Ectodermal cell (in vitro differentiated cells): ENCODE measurements at regions not wholly inside any gene's neighbourhood (a gene's known extent, or its start where the extent isn't known, plus 50 kb on each side); places are given as distances from the start of the nearest gene placed in this dataset.

Experiments used
- H3K27ac ChIP-seq: 2 replicates; pipeline ENCODE4 v1.7.0; 2013; ENCODE audit warnings: mild to moderate bottlenecking, low read depth, low read length; ENCODE audit not compliant: insufficient read depth, poor library complexity, severe bottlenecking
- H3K27me3 ChIP-seq: 2 replicates; pipeline ENCODE4 v1.7.0; 2013; ENCODE audit warnings: mild to moderate bottlenecking, low read length; ENCODE audit not compliant: insufficient read depth, control insufficient read depth, poor library complexity, severe bottlenecking
- H3K36me3 ChIP-seq: one replicate; pipeline ENCODE4 v1.7.0; 2013; ENCODE audit warnings: low read length; ENCODE audit not compliant: control insufficient read depth, insufficient read depth
- H3K4me1 ChIP-seq: one replicate; pipeline ENCODE4 v1.7.0; 2013; ENCODE audit warnings: low read length; ENCODE audit not compliant: control insufficient read depth, insufficient read depth
- H3K4me3 ChIP-seq: 2 replicates; pipeline ENCODE4 v1.7.0; 2013; ENCODE audit warnings: low read depth, low read length, control low read depth; ENCODE audit not compliant: insufficient read depth
- H3K9me3 ChIP-seq: 2 replicates; pipeline ENCODE4 v1.7.0; 2013; ENCODE audit warnings: mild to moderate bottlenecking, low read length, moderate library complexity; ENCODE audit not compliant: control insufficient read depth
- WGBS, 2 experiments: methylation state at CpG; one replicate each; pipeline ENCODE4 v1.1.7; 2013; ENCODE audit warnings: missing lambda C conversion rate in 2 of 2; 5-methylcytosine and 5-hydroxymethylcytosine counted together

DNA sequence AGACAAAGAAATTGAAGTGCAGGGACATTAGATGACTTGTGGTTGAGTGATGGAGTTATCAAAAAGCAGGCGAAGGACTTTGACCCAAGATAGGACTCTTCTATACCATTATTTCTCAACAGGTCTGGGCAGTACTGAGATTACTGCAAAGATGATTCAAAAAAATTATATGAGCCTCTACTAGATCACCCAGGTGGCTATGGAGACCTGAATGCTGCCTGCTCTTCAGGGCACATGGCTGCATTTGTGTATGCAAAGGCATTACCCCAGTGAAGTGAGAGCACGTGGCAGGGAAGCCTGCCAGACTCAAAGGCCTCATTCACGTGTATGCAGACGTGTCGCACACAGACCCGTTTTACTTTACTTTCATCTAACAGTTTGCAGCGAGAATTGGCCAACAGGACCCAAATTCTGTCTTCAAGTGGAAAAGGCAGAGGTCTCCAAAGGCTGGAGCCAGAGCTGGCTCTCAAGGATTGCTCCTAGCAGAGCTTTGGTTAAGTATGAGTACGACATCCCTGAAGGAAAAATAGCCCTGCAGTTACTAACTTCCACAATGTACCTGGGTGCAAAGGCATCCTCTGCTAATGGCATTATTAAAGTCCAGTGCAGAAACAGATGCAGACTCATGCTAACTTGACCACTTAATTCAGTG is 113.8 kb upstream of the ARMC2 start:
- Histone ChIP-seq H3K4me3 (no peak overlapping the region), H3K27me3 (peaks cover 25% of the 10 kb centered on the region), H3K9me3 (no peaks in the 10 kb centered on the region), H3K4me1 (peaks cover 17% of the 10 kb centered on the region), H3K27ac (no peak overlapping the region), H3K36me3 (no peaks in the 10 kb centered on the region)
- 71 to 73% methylated on average over 8 of the region's 8 CpGs for WGBS, 2 experiments

DNA sequence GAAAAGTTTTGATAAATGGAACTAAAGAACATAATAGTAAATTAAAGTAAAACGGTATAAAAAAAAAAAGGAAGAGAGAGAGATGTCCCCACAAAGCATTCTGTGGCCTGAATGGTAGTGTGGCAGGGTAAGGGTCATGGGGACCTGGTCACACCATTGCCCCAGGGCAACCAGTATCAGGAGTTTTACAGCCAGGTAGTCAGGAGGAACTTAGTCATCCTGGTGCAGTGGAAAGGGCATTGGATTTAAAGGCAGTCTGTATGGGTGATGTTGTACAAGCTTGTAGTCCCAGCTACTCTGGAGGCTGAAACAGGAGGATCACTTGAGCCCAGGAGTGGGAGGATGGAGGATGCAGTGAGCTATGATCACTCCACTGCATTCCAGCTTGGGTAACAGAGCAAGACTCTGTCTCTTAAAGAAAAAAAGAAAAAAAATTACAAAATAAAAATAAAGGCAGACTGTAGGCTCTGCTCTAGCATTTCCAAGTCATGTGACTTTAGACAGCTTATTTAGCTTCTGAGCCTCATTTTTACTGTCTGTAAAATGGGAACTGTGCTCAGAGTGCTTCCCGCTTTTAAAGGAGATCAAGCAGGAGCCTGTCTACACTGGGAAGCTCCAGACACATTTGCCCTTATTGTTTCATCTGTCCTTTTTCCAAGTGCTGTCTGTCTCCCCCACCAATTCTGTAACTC is 112.8 kb upstream of the ARMC2 start:
- no peak overlapping the region for H3K4me3 ChIP-seq
- no peaks in the 10 kb centered on the region for H3K9me3 ChIP-seq
- no peaks in the 10 kb centered on the region for H3K36me3 ChIP-seq
- no peak overlapping the region for H3K27ac ChIP-seq
- H3K4me1 ChIP-seq: peaks cover 17% of the 10 kb centered on the region
- H3K27me3 ChIP-seq: peaks cover 15% of the 10 kb centered on the region
- 92 to 100% methylated on average over 2 of the region's 2 CpGs for WGBS, 2 experiments

DNA sequence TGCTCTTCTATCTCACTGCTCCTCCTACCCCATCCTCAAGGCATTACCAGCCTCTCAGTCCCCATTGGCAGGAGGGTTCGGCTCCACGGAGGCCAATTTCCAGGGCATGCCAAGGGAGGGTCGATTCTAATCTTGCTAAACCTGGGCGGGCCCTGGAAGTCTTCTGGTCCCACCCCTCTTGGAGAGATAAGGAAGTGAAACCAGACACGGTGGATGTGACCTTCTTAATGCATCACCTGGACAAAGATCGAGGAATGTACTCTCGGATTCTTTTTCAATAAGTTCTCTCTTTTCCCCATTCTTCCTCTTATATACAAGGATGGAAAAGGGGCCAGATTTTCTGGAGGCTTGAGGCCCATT is 112.2 kb upstream of the ARMC2 start:
- Histone ChIP-seq H3K9me3 (no peaks in the 10 kb centered on the region), H3K27me3 (peaks cover 9% of the 10 kb centered on the region), H3K4me1 (peaks cover 12% of the 10 kb centered on the region), H3K4me3 (no peak overlapping the region), H3K36me3 (no peaks in the 10 kb centered on the region), H3K27ac (no peak overlapping the region)
- 77 to 81% methylated on average over 7 of the region's 7 CpGs for WGBS, 2 experiments

DNA sequence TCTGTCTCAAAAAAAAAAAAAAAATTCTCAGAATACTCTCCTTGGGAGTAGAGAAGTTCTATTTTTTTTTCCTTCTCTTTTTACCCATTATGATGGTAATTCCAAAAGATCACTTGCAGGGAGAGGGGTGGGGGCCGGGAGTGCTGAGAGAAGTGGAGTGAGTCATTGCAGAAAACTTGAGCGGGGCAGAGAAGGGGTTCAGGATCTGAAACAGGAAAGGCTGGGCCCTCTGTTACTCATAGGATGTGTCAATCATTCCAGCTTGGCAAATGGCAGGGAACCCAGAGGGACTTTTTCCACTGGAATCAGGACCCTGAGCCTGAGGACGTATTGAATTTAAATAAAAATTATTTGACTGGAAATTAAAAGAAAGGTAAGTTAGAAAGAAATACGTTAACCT is 111.4 kb upstream of the ARMC2 start:
- Histone ChIP-seq H3K4me3 (no peak overlapping the region), H3K27ac (no peak overlapping the region), H3K9me3 (no peaks in the 10 kb centered on the region), H3K4me1 (peaks cover 4% of the 10 kb centered on the region), H3K27me3 (peaks cover 5% of the 10 kb centered on the region), H3K36me3 (no peaks in the 10 kb centered on the region)
- WGBS, 2 experiments: 40 to 44% methylated on average over 4 of the region's 4 CpGs

DNA sequence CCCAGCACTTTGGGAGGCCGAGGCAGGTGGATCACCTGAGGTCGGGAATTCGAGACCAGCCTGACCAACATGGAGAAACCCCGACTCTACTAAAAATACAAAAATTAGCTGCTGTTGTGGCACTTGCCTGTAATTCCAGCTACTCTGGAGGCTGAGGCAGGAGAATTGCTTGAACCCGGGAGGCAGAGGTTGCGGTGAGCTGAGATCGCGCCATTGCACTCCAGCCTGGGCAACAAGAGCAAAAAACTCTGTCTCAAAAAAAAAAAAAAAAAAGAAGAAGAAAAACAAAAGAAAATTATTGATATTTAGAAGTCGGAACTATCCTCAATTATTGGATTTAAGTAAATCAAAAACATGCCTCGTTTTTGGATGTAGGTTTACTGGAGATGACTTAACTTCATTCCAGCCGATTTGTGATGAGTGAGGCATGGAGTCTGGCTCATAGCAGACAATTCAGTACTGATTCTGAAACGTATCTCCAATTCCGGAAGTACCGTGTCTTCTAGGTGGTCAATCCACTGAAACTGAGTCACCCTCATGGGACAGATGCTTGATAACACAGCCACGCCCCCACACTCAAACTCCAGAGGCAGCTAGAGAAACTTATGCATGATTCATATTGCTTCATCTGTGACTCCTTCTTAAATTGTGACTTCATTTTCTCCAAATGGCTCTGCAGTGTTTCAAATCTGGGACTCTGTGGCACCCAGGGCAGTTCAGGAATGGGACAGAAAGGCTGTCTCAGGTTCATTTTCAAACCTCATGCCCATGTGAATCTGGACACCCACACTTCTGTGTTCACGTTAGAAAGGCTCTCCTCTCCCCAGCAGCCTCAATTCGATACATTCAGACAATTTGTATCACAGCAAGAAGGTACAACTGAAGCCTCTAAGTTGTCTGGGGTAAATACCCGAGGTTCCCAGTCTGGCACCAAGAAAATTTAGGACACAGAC is 110.4 kb upstream of the ARMC2 start:
- H3K9me3 ChIP-seq: no peaks in the 10 kb centered on the region
- WGBS, 2 experiments: 93 to 97% methylated on average over 16 to 18 of the region's 18 CpGs
- H3K36me3 ChIP-seq: no peaks in the 10 kb centered on the region
- no peak overlapping the region for H3K4me3 ChIP-seq
- H3K27ac ChIP-seq: no peak overlapping the region
- H3K27me3 ChIP-seq: peaks cover 5% of the 10 kb centered on the region
- no peaks in the 10 kb centered on the region for H3K4me1 ChIP-seq

DNA sequence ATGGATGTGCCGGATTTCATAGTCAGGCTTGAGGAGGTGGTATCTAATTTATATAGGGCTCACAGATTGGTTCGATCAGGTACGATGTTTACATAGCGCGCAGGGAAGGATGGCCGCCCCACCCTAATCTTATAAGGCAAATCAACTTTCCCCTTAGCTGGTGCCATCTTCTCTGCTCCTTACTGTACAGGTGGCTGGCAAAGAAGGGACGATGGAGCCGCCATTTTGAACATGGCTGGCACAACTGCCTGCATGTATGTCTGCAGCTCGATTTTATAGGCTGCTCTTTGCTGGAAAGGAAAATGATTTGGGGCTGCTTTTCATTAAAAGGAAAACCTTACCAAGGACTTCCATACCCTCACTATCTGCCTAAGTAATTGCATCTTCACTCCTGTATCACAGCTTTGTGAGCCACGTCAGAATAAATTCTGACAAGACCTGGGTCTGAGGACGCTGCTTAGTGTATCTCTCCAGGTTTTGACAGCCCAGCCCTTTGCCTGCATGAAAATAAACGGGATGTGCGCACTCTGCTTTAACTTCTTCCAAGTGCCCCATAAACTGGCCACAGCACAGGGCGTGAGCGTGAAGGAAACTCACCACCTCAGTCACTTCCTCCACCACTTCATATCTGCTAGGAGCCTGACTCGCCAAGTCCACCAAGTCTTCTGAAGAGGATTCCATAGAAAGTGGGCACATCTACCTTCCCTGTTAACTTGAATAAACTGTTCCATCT is 109.4 kb upstream of the ARMC2 start:
- 92 to 94% methylated on average over 16 of the region's 16 CpGs for WGBS, 2 experiments
- no peak overlapping the region for H3K4me3 ChIP-seq

DNA sequence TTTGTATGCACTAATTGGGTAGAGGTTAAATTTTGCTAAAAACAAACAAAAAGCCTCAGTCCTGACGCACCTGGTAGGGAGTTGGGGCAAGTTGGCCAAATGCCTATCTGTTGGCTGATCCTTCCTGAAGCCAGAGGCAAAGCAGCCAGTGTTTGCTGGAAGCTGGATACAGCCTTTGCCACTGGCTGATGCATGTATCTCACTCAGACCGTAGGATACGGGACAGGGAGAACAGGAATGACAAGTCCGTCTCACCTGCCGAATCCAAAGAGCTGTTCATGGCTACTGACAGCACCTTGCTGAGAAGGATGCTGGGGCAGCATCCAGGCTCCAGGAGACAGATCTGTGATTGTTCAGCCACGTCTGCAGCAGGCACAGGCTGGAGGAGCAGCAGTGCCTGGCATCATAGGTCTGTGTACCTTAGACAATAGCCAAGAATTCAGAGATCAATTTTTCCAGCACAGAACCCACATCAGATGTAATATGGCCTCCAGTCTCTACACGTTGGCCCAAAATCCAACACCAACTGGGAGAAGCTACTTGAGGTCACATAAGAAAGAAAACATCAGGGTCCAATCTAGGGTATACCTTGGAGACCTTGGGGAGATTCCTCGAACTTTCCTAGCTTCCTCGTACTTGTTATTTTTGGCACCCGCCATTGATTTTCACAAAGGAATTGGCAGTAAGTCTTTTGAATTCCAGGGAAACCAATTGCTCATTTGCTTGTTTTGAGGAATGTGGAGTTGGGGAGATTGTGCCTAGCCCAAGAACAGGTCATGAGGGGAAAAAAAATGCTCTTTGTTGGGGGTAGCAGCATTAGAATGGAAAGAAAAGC is 108.5 kb upstream of the ARMC2 start:
- Histone ChIP-seq H3K4me3 (no peak overlapping the region), H3K36me3 (no peaks in the 10 kb centered on the region)

More for the DNA sequence above, 109.4 kb upstream of the ARMC2 start:
- Histone ChIP-seq H3K36me3 (no peaks in the 10 kb centered on the region), H3K4me1 (no peaks in the 10 kb centered on the region), H3K27me3 (peaks cover 5% of the 10 kb centered on the region), H3K9me3 (no peaks in the 10 kb centered on the region), H3K27ac (no peak overlapping the region)

DNA sequence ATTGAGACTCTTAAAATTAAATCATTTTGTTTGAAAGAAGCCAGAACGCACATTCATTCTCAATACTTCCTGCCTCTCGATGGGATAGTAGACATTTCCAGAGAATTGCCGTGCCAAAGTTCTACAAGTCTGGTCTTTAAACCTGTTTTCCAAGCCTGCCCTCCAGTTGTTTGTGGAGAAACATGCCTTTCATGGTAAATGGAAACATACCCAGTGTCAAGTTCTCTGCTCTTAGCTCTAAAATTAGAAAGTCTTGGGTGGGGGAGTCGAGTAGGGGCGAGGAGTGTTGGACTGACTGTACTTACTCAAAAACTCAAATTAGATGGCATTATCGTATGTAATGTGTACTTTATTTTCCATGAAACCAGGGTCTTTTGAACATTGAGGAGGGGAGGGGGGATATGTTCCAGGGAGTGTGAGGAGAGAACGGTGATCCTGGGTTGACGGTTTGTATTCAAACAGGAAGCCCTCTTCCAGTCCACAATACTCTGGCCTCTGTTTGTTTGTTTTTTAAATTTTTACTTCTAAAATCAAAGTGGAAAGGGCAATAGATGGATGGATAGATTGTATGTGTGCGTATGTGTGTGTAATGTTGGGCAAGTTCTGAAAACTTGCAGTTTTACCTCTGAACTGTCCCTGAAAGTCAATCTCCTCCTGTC is 106.8 kb upstream of the ARMC2 start:
- H3K36me3 ChIP-seq: no peaks in the 10 kb centered on the region
- H3K4me3 ChIP-seq: no peak overlapping the region
- WGBS, 2 experiments: 91 to 92% methylated on average over 9 of the region's 9 CpGs

More for the DNA sequence above, 108.5 kb upstream of the ARMC2 start:
- 92 to 94% methylated on average over 10 of the region's 10 CpGs for WGBS, 2 experiments
- no peaks in the 10 kb centered on the region for H3K27me3 ChIP-seq
- H3K4me1 ChIP-seq: no peaks in the 10 kb centered on the region
- no peaks in the 10 kb centered on the region for H3K9me3 ChIP-seq
- no peak overlapping the region for H3K27ac ChIP-seq

DNA sequence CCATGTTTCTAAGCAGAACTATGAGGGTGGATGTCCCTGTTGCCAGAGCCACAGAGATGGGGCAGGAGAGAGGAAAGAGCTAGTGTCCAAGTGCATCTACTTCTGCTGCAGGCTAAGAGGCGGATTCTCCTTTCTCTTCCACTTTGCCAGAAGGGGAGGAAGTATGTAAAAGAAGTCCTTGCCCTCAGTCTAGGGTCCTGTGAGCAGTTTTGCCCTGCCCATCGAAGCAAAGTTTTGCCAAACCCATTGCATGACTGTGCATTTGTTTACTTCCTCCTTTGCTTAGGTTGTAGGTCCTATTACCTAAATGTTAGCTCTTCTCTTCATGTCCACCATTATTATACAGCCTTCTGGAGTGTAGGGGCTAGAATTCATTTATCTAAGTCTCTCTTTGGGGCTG is 106.2 kb upstream of the ARMC2 start:
- H3K4me1 ChIP-seq: no peaks in the 10 kb centered on the region
- no peaks in the 10 kb centered on the region for H3K9me3 ChIP-seq
- no peaks in the 10 kb centered on the region for H3K27me3 ChIP-seq
- 81 to 94% methylated on average over 2 of the region's 2 CpGs for WGBS, 2 experiments
- no peak overlapping the region for H3K27ac ChIP-seq
- H3K36me3 ChIP-seq: no peaks in the 10 kb centered on the region
- no peak overlapping the region for H3K4me3 ChIP-seq

More for the DNA sequence above, 106.8 kb upstream of the ARMC2 start:
- Histone ChIP-seq H3K4me1 (no peaks in the 10 kb centered on the region), H3K27ac (no peak overlapping the region), H3K9me3 (no peaks in the 10 kb centered on the region), H3K27me3 (no peaks in the 10 kb centered on the region)
